ENCODE measurements at regions not wholly inside any gene's neighbourhood (a gene's known extent, or its start where the extent isn't known, plus 50 kb on each side); places are given as distances from the start of the nearest gene placed in this dataset.

GRCh38 chr15:87626860-87627259 lies 629.7 kb downstream of the NTRK3 start:
- Histone ChIP-seq H3K9ac (ENCODE audit: low read length) (no peak overlapping the region), H2BK12ac (ENCODE audit: low read length in 2 of 2) (no peak overlapping the region), H4K8ac (ENCODE audit: low read length) (peak overlapping the region; percentile 36), H3K4me1 (ENCODE audit: control insufficient read depth, insufficient read depth, low read depth, low read length) (no peaks in the 10 kb centered on the region), H3K23ac (ENCODE audit: low read length in 2 of 2) (no peak overlapping the region), H2BK5ac (ENCODE audit: low read depth, low read length, poor library complexity, severe bottlenecking) (no peak overlapping the region), H4K91ac (ENCODE audit: low read length) (no peak overlapping the region), H3K9me3 (ENCODE audit: control insufficient read depth, low read length) (no peaks in the 10 kb centered on the region), H3K4me2 (ENCODE audit: low read length, poor library complexity, severe bottlenecking) (no peak overlapping the region), H2BK15ac (ENCODE audit: low read depth, poor library complexity, severe bottlenecking) (no peak overlapping the region), H2AFZ (ENCODE audit: low read depth, low read length) (no peak overlapping the region), H3K27ac (ENCODE audit: low read length, poor library complexity, severe bottlenecking) (no peak overlapping the region), H2BK120ac (ENCODE audit: low read depth, low read length) (no peak overlapping the region), H2AK5ac (ENCODE audit: low read length, severe bottlenecking) (no peak overlapping the region), H3K4me3 (ENCODE audit: insufficient read depth in 1 of 2, low read depth in 1 of 2, low read length in 2 of 2) (no peak overlapping the region), H3K79me1 (replicated peaks; ENCODE audit: low read length, poor library complexity, severe bottlenecking) (no peaks in the 10 kb centered on the region), H3K18ac (ENCODE audit: low read depth in 1 of 2, low read length in 2 of 2) (no peak overlapping the region), H3K4ac (ENCODE audit: low read depth in 1 of 2, low read length in 2 of 2) (no peak overlapping the region), H3K27me3 (ENCODE audit: control insufficient read depth in 1 of 2, insufficient read depth in 1 of 2, low read length in 2 of 2) (no peaks in the 10 kb centered on the region), H3K36me3 (ENCODE audit: control insufficient read depth in 1 of 2, insufficient read depth in 2 of 2, low read depth in 1 of 2, low read length in 2 of 2) (no peaks in the 10 kb centered on the region), H3K14ac (ENCODE audit: low read length in 2 of 2) (no peak overlapping the region)
- 96% methylated on average over 3 of the region's 4 CpGs for WGBS
- DNase-seq: no peak

GRCh38 chr15:87623832-87624231 lies 632.7 kb downstream of the NTRK3 start:
- Histone ChIP-seq H3K9ac (ENCODE audit: low read length) (no peak overlapping the region), H3K9me3 (ENCODE audit: control insufficient read depth, low read length) (no peaks in the 10 kb centered on the region), H2AFZ (ENCODE audit: low read depth, low read length) (no peak overlapping the region), H3K27ac (ENCODE audit: low read length, poor library complexity, severe bottlenecking) (no peak overlapping the region), H2BK5ac (ENCODE audit: low read depth, low read length, poor library complexity, severe bottlenecking) (no peak overlapping the region), H2BK15ac (ENCODE audit: low read depth, poor library complexity, severe bottlenecking) (no peak overlapping the region), H4K91ac (ENCODE audit: low read length) (no peak overlapping the region), H4K8ac (ENCODE audit: low read length) (no peak overlapping the region), H3K4me1 (ENCODE audit: control insufficient read depth, insufficient read depth, low read depth, low read length) (no peaks in the 10 kb centered on the region), H3K36me3 (ENCODE audit: control insufficient read depth in 1 of 2, insufficient read depth in 2 of 2, low read depth in 1 of 2, low read length in 2 of 2) (no peaks in the 10 kb centered on the region), H3K4me2 (ENCODE audit: low read length, poor library complexity, severe bottlenecking) (no peak overlapping the region), H2BK120ac (ENCODE audit: low read depth, low read length) (no peak overlapping the region), H2AK5ac (ENCODE audit: low read length, severe bottlenecking) (no peak overlapping the region), H3K27me3 (ENCODE audit: control insufficient read depth in 1 of 2, insufficient read depth in 1 of 2, low read length in 2 of 2) (no peaks in the 10 kb centered on the region), H3K14ac (ENCODE audit: low read length in 2 of 2) (no peak overlapping the region), H3K23ac (ENCODE audit: low read length in 2 of 2) (no peak overlapping the region), H3K18ac (ENCODE audit: low read depth in 1 of 2, low read length in 2 of 2) (no peak overlapping the region), H3K4ac (ENCODE audit: low read depth in 1 of 2, low read length in 2 of 2) (no peak overlapping the region), H2BK12ac (ENCODE audit: low read length in 2 of 2) (no peak overlapping the region), H3K79me1 (replicated peaks; ENCODE audit: low read length, poor library complexity, severe bottlenecking) (no peaks in the 10 kb centered on the region), H3K4me3 (ENCODE audit: insufficient read depth in 1 of 2, low read depth in 1 of 2, low read length in 2 of 2) (no peak overlapping the region)
- 71% methylated on average over 6 of the region's 6 CpGs for WGBS
- DNase-seq: no peak

- H2AFZ ChIP-seq (ENCODE audit: low read depth, low read length): no peak overlapping the region
- no peak overlapping the region for H4K8ac ChIP-seq (ENCODE audit: low read length)
- no peak overlapping the region for H2BK120ac ChIP-seq (ENCODE audit: low read depth, low read length)
- no peak overlapping the region for H2BK12ac ChIP-seq (ENCODE audit: low read length in 2 of 2)
- no CpG with 5 or more reads among the region's 2 CpGs for WGBS
- H3K9ac ChIP-seq (ENCODE audit: low read length): no peak overlapping the region
- no peak overlapping the region for H3K4ac ChIP-seq (ENCODE audit: low read depth in 1 of 2, low read length in 2 of 2)
- H2BK5ac ChIP-seq (ENCODE audit: low read depth, low read length, poor library complexity, severe bottlenecking): no peak overlapping the region
- no peak overlapping the region for H3K14ac ChIP-seq (ENCODE audit: low read length in 2 of 2)
- H3K4me2 ChIP-seq (ENCODE audit: low read length, poor library complexity, severe bottlenecking): no peak overlapping the region
- H4K91ac ChIP-seq (ENCODE audit: low read length): no peak overlapping the region
- no peak overlapping the region for H3K4me3 ChIP-seq (ENCODE audit: insufficient read depth in 1 of 2, low read depth in 1 of 2, low read length in 2 of 2)
- no peaks in the 10 kb centered on the region for H3K4me1 ChIP-seq (ENCODE audit: control insufficient read depth, insufficient read depth, low read depth, low read length)
- no peaks in the 10 kb centered on the region for H3K27me3 ChIP-seq (ENCODE audit: control insufficient read depth in 1 of 2, insufficient read depth in 1 of 2, low read length in 2 of 2)
- H3K36me3 ChIP-seq (ENCODE audit: control insufficient read depth in 1 of 2, insufficient read depth in 2 of 2, low read depth in 1 of 2, low read length in 2 of 2): no peaks in the 10 kb centered on the region
- DNase-seq: no peak
- H3K18ac ChIP-seq (ENCODE audit: low read depth in 1 of 2, low read length in 2 of 2): no peak overlapping the region
- no peaks in the 10 kb centered on the region for H3K79me1 ChIP-seq (replicated peaks; ENCODE audit: low read length, poor library complexity, severe bottlenecking)
- H3K27ac ChIP-seq (ENCODE audit: low read length, poor library complexity, severe bottlenecking): no peak overlapping the region
- no peak overlapping the region for H3K23ac ChIP-seq (ENCODE audit: low read length in 2 of 2)
- H2AK5ac ChIP-seq (ENCODE audit: low read length, severe bottlenecking): no peak overlapping the region
- H3K9me3 ChIP-seq (ENCODE audit: control insufficient read depth, low read length): no peaks in the 10 kb centered on the region
- H2BK15ac ChIP-seq (ENCODE audit: low read depth, poor library complexity, severe bottlenecking): no peak overlapping the region
Observed at GRCh38 chr15:87620393-87620792, 636.1 kb downstream of the NTRK3 start.

- no peak overlapping the region for H3K4me2 ChIP-seq (ENCODE audit: low read length, poor library complexity, severe bottlenecking)
- H4K91ac ChIP-seq (ENCODE audit: low read length): no peak overlapping the region
- peak; percentile 81 for DNase-seq
- H3K4me3 ChIP-seq (ENCODE audit: insufficient read depth in 1 of 2, low read depth in 1 of 2, low read length in 2 of 2): no peak overlapping the region
- no peaks in the 10 kb centered on the region for H3K4me1 ChIP-seq (ENCODE audit: control insufficient read depth, insufficient read depth, low read depth, low read length)
- no peaks in the 10 kb centered on the region for H3K79me1 ChIP-seq (replicated peaks; ENCODE audit: low read length, poor library complexity, severe bottlenecking)
- no peak overlapping the region for H2BK120ac ChIP-seq (ENCODE audit: low read depth, low read length)
- H2AFZ ChIP-seq (ENCODE audit: low read depth, low read length): no peak overlapping the region
- no peak overlapping the region for H3K18ac ChIP-seq (ENCODE audit: low read depth in 1 of 2, low read length in 2 of 2)
- H3K9me3 ChIP-seq (ENCODE audit: control insufficient read depth, low read length): no peaks in the 10 kb centered on the region
- H3K23ac ChIP-seq (ENCODE audit: low read length in 2 of 2): no peak overlapping the region
- no peak overlapping the region for H4K8ac ChIP-seq (ENCODE audit: low read length)
- peak overlapping the region in 1 of 2 experiments; percentile 21 for H2BK12ac ChIP-seq (ENCODE audit: low read length in 2 of 2)
- H2AK5ac ChIP-seq (ENCODE audit: low read length, severe bottlenecking): no peak overlapping the region
- H3K27ac ChIP-seq (ENCODE audit: low read length, poor library complexity, severe bottlenecking): no peak overlapping the region
- H2BK15ac ChIP-seq (ENCODE audit: low read depth, poor library complexity, severe bottlenecking): no peak overlapping the region
- H3K9ac ChIP-seq (ENCODE audit: low read length): peak overlapping the region; percentile 4
- no peak overlapping the region for H2BK5ac ChIP-seq (ENCODE audit: low read depth, low read length, poor library complexity, severe bottlenecking)
- H3K27me3 ChIP-seq (ENCODE audit: control insufficient read depth in 1 of 2, insufficient read depth in 1 of 2, low read length in 2 of 2): no peaks in the 10 kb centered on the region
- no peaks in the 10 kb centered on the region for H3K36me3 ChIP-seq (ENCODE audit: control insufficient read depth in 1 of 2, insufficient read depth in 2 of 2, low read depth in 1 of 2, low read length in 2 of 2)
- H3K4ac ChIP-seq (ENCODE audit: low read depth in 1 of 2, low read length in 2 of 2): no peak overlapping the region
- WGBS: 79% methylated on average over 9 of the region's 9 CpGs
- no peak overlapping the region for H3K14ac ChIP-seq (ENCODE audit: low read length in 2 of 2)
Observed at GRCh38 chr15:87619161-87619960, 637.2 kb downstream of the NTRK3 start.
